B cell (primary cell): ENCODE measurements at regions not wholly inside any gene's neighbourhood (a gene's known extent, or its start where the extent isn't known, plus 50 kb on each side); places are given as distances from the start of the nearest gene placed in this dataset.

Experiments used
- ATAC-seq: fragments of 200-7000 bp; cut with Tn5 transposase; one replicate; pipeline ENCODE4 v1.10.0; 2021; ENCODE audit warnings: low read depth, mild to moderate bottlenecking, moderate number of reproducible peaks, moderate library complexity
- CTCF ChIA-PET: fragments of 350-600 bp; sonication (Branson Sonifier 250); formaldehyde crosslinking; loops from one replicate; lab custom pipeline; 2021; ENCODE audit warnings: antibody characterized with exemption, inconsistent platforms; lab: Charles Lee
- POLR2A ChIA-PET: fragments of 350-600 bp; sonication (Branson Sonifier 250); formaldehyde crosslinking; loops from one replicate; lab custom pipeline; 2021; ENCODE audit warnings: antibody characterized with exemption; lab: Charles Lee
- DNase-seq: peaks from one replicate; pipeline ENCODE4 v3.0.0; 2013
- H2AFZ ChIP-seq: 2 replicates; pipeline ENCODE4 v1.6.1; 2012; ENCODE audit warnings: mild to moderate bottlenecking, low read depth, low read length; ENCODE audit not compliant: insufficient read depth, poor library complexity, severe bottlenecking
- H3K27ac ChIP-seq, 2 donors: 1 replicate in 1 of 2; 2 replicates in 1 of 2; pipeline ENCODE4 v1.5.1; 2012 to 2013; ENCODE audit warnings: low read length in 2 of 2, mild to moderate bottlenecking in 2 of 2, moderate library complexity in 1 of 2
- H3K27me3 ChIP-seq, 4 experiments: fragments of 200-600 bp in 1 of 4; sonication (generic) in 1 of 4; replicated peaks in 1 of 4; 1 replicate in 2 of 4; 2 replicates in 2 of 4; pipeline versions ENCODE4 v1.6.1 to v1.7.0; 2013 to 2016; ENCODE audit warnings: low read length in 3 of 4, mild to moderate bottlenecking in 2 of 4, mixed read lengths in 1 of 4, moderate library complexity in 1 of 4; ENCODE audit not compliant: insufficient read depth in 4 of 4, control insufficient read depth in 3 of 4; ENCODE audit errors: control extremely low read depth in 1 of 4
- H3K36me3 ChIP-seq, 2 experiments: replicated peaks in 1 of 2; 1 replicate in 1 of 2; 2 replicates in 1 of 2; pipeline versions ENCODE4 v1.6.1 to v1.7.1; 2013; ENCODE audit warnings: low read length in 1 of 2; ENCODE audit not compliant: insufficient read depth in 2 of 2, control insufficient read depth in 1 of 2; ENCODE audit errors: control extremely low read depth in 1 of 2, extremely low read depth in 1 of 2
- H3K4me1 ChIP-seq, 2 donors: fragments of 200-600 bp in 1 of 2; sonication (generic) in 1 of 2; 1 replicate in 1 of 2; 2 replicates in 1 of 2; pipeline versions ENCODE4 v1.5.1 to v1.6.1; 2013 to 2017; ENCODE audit warnings: low read length in 2 of 2; ENCODE audit not compliant: control insufficient read depth in 2 of 2, insufficient read depth in 2 of 2
- H3K4me2 ChIP-seq: replicated peaks from 2 replicates; pipeline ENCODE3; 2012; ENCODE audit warnings: mild to moderate bottlenecking, low read depth, low read length; ENCODE audit not compliant: poor library complexity, severe bottlenecking
- H3K4me3 ChIP-seq, 5 experiments: fragments of 200-600 bp in 1 of 5; sonication (generic) in 1 of 5; 1 replicate in 3 of 5; 2 replicates in 2 of 5; pipeline versions ENCODE4 v1.5.1 to v1.7.0; 2011 to 2016; ENCODE audit warnings: low read length in 4 of 5, mild to moderate bottlenecking in 4 of 5, low read depth in 2 of 5, control low read depth in 1 of 5, moderate library complexity in 1 of 5; ENCODE audit not compliant: insufficient read depth in 1 of 5; ENCODE audit errors: control extremely low read depth in 1 of 5, extremely low read depth in 1 of 5
- H3K79me2 ChIP-seq: fragments of 200-600 bp; sonication (generic); one replicate; pipeline ENCODE4 v1.6.0; 2016; ENCODE audit warnings: low read length; ENCODE audit not compliant: control insufficient read depth, insufficient read depth
- H3K9ac ChIP-seq: fragments of 200-600 bp; sonication (generic); 2 replicates; pipeline ENCODE4 v1.6.1; 2017; ENCODE audit warnings: mild to moderate bottlenecking, low read length, moderate library complexity
- H3K9me3 ChIP-seq, 3 donors: one replicate each; pipeline versions ENCODE4 v1.6.1 to v1.7.1; 2013; ENCODE audit warnings: low read length in 2 of 3; ENCODE audit not compliant: control insufficient read depth in 2 of 3, insufficient read depth in 1 of 3; ENCODE audit errors: control extremely low read depth in 1 of 3
- H4K20me1 ChIP-seq: 2 replicates; pipeline ENCODE4 v1.6.0; 2012; ENCODE audit warnings: mild to moderate bottlenecking, low read length; ENCODE audit not compliant: insufficient read depth, control insufficient read depth, poor library complexity, severe bottlenecking
- H3K27ac Mint-ChIP-seq: one replicate; pipeline ENCODE4 v1.8.0; 2021; ENCODE audit warnings: mixed read lengths
- H3K27me3 Mint-ChIP-seq: one replicate; pipeline ENCODE4 v1.8.0; 2021; ENCODE audit warnings: mixed read lengths
- H3K4me1 Mint-ChIP-seq: one replicate; pipeline ENCODE4 v1.8.0; 2021; ENCODE audit warnings: mixed read lengths
- H3K4me3 Mint-ChIP-seq: one replicate; pipeline ENCODE4 v1.8.0; 2021; ENCODE audit warnings: mixed read lengths
- H3K9me3 Mint-ChIP-seq: one replicate; pipeline ENCODE4 v1.8.0; 2022; ENCODE audit warnings: mixed read lengths; ENCODE audit not compliant: insufficient read depth
- CTCF ChIP-seq: fragments of 200-600 bp; IDR thresholded peaks from one replicate; pipeline ENCODE4 v1.8.0; 2022; ENCODE audit warnings: antibody characterized with exemption, mild to moderate bottlenecking
- EZH2 ChIP-seq: IDR thresholded peaks from 2 replicates; pipeline ENCODE4 v1.6.1; 2012; ENCODE audit warnings: borderline replicate concordance, low read depth, mild to moderate bottlenecking, moderate library complexity, low read length; ENCODE audit not compliant: insufficient read depth, poor library complexity, severe bottlenecking
- WGBS: methylation state at CpG from one replicate; pipeline ENCODE4 v1.1.5; 2013; ENCODE audit warnings: missing lambda C conversion rate; ENCODE audit not compliant: insufficient coverage; 5-methylcytosine and 5-hydroxymethylcytosine counted together
- intact Hi-C: fragments of 100-400 bp; cut with micrococcal nuclease; formaldehyde crosslinking; loops from one replicate; pipeline ENCODE4 v1.10.0; 2022

- TF ChIP-seq EZH2 (no peak), CTCF (no peak)
- no peak overlapping the region for H3K4me3 Mint-ChIP-seq
These were observed 159.6 kb downstream of the HAPSTR1 start for GRCh38 chr16:9251026-9251425.

GRCh38 chr16:9254863-9255262 lies 163.4 kb downstream of the HAPSTR1 start:
- no peaks in the 10 kb centered on the region for H3K36me3 ChIP-seq
- DNase-seq (no peak), ATAC-seq (no peak)
- H3K9ac ChIP-seq: no peak overlapping the region
- no peaks in the 10 kb centered on the region for H3K4me1 Mint-ChIP-seq
- TF ChIP-seq CTCF (no peak), EZH2 (no peak)
- intact Hi-C loops: no loop called here
- no peak overlapping the region for H3K27ac Mint-ChIP-seq
- no peaks in the 10 kb centered on the region for H3K4me1 ChIP-seq
- no peak overlapping the region for H3K4me2 ChIP-seq
- peaks cover 61% of the 10 kb centered on the region for H3K27me3 Mint-ChIP-seq
- no peaks in the 10 kb centered on the region for H4K20me1 ChIP-seq
- H3K9me3 Mint-ChIP-seq: peaks cover 3% of the 10 kb centered on the region
- no peaks in the 10 kb centered on the region for H3K79me2 ChIP-seq
- WGBS: no CpG with 5 or more reads among the region's 1 CpG
- POLR2A ChIA-PET: no interaction called here
- no peak overlapping the region for H3K4me3 ChIP-seq
- no peak overlapping the region for H3K4me3 Mint-ChIP-seq
- H3K27ac ChIP-seq: no peak overlapping the region
- H2AFZ ChIP-seq: no peak overlapping the region
- H3K9me3 ChIP-seq: no peaks in the 10 kb centered on the region
- CTCF ChIA-PET: interaction anchor here (1.3 kb wide), 1 partner anchor 9 kb away, joined by 3 read pairs; no protein-coding TSS in a partner anchor
- peaks cover 0 to 14% (median 4%) of the 10 kb centered on the region in 4 experiments for H3K27me3 ChIP-seq

More at GRCh38 chr16:9251026-9251425, 159.6 kb downstream of the HAPSTR1 start:
- intact Hi-C loops: no loop called here
- 87% methylated on average over 3 of the region's 6 CpGs for WGBS
- Histone ChIP-seq H3K4me2 (no peak overlapping the region), H3K9ac (no peak overlapping the region), H4K20me1 (no peaks in the 10 kb centered on the region), H3K9me3 (no peaks in the 10 kb centered on the region), H3K79me2 (no peaks in the 10 kb centered on the region), H3K36me3 (no peaks in the 10 kb centered on the region), H2AFZ (no peak overlapping the region), H3K27me3 (peaks cover 0 to 6% (median 3%) of the 10 kb centered on the region in 4 experiments), H3K27ac (no peak overlapping the region), H3K4me1 (no peaks in the 10 kb centered on the region), H3K4me3 (no peak overlapping the region)
- POLR2A ChIA-PET: interaction anchor here (0.7 kb wide), 1 partner anchor 15 kb away, joined by 5 read pairs; no protein-coding TSS in a partner anchor
- Mint-ChIP-seq H3K9me3 (peaks cover 3% of the 10 kb centered on the region), H3K27ac (no peak overlapping the region), H3K4me1 (no peaks in the 10 kb centered on the region), H3K27me3 (peaks cover 55% of the 10 kb centered on the region)
- DNase-seq: no peak
- CTCF ChIA-PET: no interaction called here
- no peak for ATAC-seq
